NCI-H748 (cell line): ENCODE measurements at regions not wholly inside any gene's neighbourhood (a gene's known extent, or its start where the extent isn't known, plus 50 kb on each side); places are given as distances from the start of the nearest gene placed in this dataset.
"Not testable (repeated sequence)": the region's sequence is repeated elsewhere in the genome, so short reads cannot be mapped to it uniquely, and the experiment has no call there.

Experiments used
- DNase-seq: peaks from one replicate; lab custom pipeline; 2025; ENCODE audit not compliant: unreplicated experiment; lab: John Stamatoyannopoulos, UW

DNA sequence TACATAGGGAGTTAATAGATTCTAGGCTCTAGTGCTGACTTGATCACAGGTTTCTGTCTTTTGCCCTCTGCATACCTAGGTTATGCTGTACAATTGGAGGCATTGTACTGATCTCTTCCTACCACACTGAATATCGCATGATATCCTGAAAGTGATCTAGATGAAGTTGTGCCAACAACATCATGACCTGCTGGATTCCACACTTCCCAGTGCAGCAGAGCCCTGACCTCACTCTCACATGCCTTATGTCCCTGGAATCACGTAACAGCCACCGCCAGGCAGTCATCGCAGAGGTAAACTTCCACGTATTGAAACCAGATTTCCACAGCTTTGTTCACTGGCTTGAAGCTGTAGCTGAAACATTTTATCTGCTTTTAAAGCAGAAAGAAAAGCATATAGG lies 214.0 kb downstream of the ANKRD30B start:
- DNase-seq = no peak

DNA sequence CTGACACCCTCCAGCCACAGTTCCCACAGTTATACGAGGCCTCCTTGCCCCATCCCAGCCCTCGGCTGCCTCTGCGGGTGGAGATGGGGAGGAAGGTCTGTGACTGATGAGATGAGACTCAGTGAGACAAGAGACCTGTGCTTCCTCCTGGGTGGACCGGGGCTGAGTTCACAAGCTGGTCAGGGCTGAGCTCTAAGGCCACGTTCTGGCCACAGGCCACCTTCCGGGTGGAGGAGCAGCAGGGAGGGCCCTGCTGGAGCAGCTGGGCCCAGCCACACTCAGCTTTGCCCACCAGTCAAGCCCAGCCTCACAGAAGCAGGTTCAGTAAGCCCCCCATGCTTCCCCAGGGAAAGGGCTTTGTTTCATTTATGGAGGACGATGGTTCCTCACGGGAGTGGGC lies 214.7 kb downstream of the ANKRD30B start:
- DNase-seq = no peak

GRCh38 chr18:14963246-14963645 lies 215.3 kb downstream of the ANKRD30B start:
- peak; percentile 11 for DNase-seq

GRCh38 chr18:14964002-14964401 lies 216.0 kb downstream of the ANKRD30B start:
- no peak for DNase-seq

DNA sequence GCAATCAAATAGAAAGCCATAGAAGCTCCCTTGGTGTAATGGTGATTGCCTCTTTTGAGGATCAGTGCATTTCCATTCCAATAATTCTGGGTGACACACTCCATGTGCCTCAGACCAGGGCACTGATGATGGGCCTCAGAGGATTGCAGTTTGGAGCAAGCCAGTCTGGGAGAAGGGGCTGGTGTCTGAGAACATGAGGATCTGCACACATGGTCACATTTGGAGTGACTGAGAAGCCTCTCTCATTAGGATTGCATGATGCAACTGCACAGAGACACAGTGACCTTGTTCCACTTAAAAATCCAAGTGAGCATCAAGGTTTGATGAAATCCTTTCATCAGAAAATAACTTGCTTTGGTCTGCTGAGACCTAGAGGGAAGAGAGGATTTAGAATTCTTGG lies 216.4 kb downstream of the ANKRD30B start:
- no peak for DNase-seq

- DNase-seq = not testable (repeated sequence)
Measured at GRCh38 chr18:14964976-14965375, 217.0 kb downstream of the ANKRD30B start.

DNA sequence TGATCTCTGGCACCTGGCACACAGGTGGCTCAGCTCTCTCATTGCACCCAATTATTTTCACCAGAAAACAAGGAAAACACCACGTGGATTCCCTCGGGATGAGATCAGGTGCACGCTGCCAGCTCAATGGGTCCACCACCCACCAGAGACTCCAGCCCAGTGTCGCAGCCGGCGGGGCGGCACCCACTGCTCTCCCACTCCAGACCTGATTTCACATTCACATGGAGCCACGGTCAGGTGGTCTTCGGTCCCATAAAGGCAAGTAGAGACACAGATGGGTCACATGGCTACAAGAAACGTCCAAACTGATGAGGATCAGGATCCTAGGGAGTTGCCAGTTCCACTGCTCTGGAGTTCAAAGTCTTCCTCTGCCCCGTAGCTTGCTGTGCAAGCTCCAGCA lies 217.6 kb downstream of the ANKRD30B start:
- no peak for DNase-seq

DNA sequence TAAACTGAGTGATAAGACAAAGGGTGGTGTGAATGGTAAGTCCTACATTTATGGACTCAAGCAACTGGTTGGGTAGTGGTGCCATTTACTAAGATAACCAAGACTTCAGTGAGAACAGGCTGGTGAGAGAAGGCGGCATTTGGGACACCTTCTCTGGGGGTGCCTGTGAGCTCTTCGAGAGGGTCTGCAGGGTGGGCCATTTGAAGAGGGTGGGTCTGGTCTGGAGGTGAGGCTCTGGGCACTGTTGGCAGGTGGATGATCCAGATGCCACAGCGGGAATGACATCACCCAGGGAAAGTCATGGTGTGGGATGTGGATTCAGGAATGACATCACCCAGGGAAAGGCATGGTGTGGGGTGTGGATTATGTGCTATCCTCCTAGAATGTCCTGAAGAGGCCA lies 219.3 kb downstream of the ANKRD30B start:
- DNase-seq = not testable (repeated sequence)

DNA sequence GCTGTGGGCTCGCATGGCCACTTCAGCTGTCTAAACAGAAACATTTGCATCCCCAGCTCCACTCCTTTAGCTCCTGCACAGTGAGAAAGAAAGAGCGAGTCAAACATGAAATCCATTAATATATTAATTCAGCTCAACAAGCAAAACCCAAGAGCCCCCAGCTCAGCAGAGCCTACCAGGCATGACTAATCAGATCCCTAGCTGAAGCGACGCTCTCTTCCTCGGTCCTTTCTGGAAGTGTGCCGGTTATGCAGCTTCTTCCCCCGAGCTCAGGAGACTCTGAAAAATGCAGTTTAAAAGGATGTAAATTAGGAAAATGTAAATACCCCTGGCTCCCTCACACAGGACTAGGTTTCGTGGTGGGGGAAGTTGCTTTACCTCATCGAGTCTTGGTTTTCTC lies 221.5 kb downstream of the ANKRD30B start:
- DNase-seq = no peak

DNA sequence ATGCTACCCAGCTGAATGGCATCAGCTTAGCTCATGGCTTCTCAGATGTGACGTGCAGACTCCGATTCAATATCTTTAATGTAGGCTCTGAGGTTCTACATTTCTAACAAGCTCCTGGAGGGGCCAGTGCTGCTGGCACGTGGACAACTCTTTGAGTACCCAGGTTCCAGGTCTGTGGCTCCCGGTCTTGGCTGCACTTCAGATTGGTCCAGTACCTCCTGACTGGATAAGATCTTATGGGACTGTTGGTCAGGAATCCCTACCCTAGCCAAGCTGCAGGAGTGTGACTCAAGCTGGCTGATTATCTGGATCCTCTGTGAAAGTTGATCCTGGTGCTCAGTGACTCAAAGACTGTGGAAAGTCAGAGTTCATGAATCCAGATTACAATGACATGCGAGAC lies 222.1 kb downstream of the ANKRD30B start:
- no peak for DNase-seq

DNA sequence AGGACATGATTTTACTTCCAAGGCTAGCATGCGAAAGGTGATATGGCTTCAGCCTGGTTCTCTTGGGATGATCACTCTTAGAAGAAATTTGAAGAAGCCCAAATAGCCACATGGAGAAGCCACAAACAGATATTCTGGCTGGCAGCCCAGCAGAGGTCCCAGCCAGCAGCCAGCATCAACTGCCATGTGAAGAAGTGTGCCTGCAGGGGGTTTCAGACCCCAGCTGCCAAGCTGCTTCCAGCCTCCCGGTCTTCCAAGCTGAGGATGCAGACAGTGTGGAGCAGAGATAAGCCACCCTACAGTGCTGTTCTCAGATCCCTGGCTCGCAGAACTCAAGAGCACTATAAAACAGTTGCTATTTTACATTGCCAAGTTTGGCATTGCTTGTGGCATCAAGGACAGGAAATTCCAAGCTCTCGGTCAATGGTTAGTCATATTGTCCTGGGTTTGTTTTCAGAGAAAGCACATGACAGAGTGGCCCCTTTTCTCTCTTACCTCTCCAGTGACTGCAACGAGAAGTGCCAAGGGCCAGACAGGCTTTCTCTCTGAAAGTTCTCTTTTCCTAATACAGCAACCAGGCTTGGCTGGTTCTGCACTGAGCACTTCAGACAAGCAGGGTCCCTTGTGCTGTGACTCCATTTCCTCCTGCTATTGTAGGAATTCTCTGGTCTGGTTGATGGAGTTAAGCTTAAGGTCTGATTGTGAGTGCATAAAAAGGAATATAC lies 223.7 kb downstream of the ANKRD30B start:
- no peak for DNase-seq

DNA sequence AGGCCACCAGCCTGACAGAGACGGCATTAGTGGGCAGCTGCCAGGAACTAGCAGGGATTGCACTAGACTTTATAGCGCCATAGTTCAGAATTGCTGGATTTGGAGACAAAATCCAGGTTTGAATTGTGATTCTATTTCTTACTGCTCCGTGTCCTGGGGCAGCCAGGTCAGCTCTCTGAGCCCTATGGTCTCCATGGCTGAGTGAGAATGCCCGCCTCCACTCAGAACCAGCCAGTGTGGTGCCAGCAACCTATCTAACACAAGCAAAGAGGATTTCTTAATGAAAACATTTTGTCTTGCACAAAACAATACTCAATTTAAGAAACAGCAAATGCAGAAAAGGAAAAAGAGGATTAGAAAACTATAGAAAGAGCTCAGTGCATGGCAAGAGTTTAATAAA lies 225.4 kb downstream of the ANKRD30B start:
- not testable (repeated sequence) for DNase-seq

DNA sequence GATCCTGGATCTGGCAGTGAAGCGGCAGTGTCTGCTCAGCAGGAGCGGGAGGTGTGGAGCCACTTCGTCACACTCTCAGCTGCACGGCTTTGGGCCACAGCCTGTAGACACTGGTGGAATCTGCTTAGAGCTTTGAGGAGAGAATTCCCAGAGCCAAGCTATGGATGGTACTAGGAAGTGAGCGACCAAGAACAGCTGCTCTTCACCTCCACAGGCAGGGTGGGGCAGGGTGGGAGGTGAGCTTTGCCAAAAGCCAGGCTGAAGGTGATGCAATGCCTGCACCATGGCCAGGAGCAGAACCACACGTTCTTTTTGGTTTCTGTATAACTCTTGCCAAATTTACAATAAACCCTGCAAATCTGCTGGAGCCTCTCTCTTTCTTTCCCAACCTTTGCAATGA lies 226.1 kb downstream of the ANKRD30B start:
- no peak for DNase-seq

- peak; percentile 46 for DNase-seq
Measured at GRCh38 chr18:14974576-14974975, 226.6 kb downstream of the ANKRD30B start.

- DNase-seq = no peak
Measured at GRCh38 chr18:14975431-14975830, 227.5 kb downstream of the ANKRD30B start.

DNA sequence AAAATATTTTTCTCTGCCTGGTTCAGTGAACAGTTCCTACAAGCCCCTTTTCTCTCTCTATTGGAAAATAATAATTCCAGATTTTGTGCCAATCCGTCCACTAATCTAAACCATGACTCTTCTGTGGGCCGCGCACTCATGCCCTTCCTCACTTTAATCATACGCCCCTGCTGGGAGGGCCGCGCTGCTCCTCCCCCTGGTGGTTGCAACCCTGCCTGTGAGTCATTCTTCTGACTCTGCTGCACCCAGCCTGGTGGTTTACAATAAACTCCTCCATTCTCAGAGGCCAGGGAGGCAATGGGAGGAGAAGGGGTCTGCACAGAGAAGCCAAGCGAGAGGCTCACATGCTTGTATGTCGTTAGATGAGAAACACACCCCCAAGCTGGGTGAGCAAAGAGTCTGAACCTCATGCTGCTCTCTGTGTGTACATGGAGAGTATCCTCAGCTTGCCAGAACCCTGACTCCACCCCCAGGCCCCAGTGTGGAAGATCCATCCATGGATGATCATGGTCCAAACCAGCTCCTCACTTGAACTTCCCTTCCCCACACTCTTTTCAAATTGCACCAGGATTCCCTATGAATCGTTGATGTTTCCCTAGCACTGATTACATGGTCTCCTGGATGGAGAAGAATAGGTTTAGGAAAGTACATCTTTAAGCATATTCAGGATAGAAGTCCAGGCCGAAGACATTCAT lies 228.9 kb downstream of the ANKRD30B start:
- DNase-seq = no peak

DNA sequence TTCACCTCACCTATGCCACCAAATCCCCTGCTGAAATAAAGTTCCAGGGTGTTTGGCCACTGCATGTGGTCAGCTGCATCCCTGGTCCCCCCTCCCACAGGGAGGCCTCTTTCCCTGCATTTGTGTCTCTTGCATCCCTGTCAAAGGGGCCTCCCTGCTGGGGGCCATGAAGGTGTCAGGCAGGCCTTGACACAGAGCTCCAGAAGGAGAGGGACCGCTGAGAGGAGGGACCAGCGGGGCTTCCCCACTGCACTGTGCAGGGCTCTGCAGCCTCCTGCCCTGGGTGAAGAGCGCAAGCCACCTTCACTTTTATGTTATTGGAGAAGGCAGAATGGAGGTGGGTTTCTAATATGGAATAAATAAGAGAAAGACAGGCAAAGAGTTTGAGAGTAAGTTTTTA lies 230.2 kb downstream of the ANKRD30B start:
- DNase-seq = no peak

GRCh38 chr18:14978962-14979535 lies 231.1 kb downstream of the ANKRD30B start:
- DNase-seq = peak; percentile 72

DNA sequence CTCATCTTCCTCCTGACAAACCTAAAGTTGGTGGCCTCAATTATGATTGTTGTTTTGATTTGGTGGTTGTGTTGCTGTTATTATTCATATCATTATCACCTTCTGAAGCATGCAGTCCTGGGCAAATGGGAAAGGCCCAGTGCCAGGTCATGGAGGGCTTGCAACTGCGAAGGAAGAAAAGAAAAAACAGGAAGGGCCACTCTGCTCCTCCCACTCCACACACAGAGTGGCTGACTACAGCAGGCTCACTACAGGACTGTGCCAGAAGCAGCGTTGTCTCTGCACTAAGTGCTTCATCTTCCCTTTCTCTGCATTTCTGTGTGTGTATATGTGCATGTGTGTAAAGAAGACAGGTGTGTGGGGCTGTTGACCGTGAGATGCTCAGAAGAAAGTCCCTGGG lies 231.9 kb downstream of the ANKRD30B start:
- no peak for DNase-seq

- not testable (repeated sequence) for DNase-seq
Measured at GRCh38 chr18:14984531-14984930, 236.6 kb downstream of the ANKRD30B start.

DNA sequence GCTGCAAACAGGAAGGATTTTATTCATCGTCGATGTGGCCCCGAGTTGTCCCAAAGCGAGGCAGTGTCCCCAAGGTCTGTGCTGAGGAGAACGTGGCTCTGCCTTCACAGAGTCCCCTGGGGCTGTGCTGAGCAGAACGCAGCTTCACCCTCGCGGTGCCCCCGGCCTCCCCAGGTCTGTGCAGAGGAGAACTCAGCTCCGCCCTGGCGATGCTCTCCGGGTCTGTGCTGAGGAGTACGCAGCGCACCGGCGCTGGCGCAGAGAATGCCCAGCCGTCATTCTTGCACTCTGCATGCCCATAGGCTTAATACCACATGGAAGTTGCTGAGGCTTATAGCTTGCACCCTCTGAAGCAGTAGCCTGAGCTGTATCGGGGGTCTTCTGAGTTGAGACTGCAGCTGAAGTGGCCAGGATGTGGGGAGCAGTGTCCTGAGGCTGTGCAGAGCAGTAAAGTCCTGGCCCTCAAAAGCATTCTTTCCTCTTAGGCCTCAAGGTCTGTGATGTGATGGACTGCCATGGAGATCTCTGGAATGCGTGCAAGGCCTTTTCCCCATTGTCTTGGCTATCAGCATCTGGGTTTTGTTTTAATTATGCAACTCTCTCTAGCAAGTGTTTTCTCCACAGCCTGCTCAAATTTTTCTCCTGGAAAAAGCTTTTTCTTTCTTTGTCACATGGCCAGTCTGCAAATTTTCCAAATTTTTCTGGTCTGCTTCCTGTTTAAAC lies 237.5 kb downstream of the ANKRD30B start:
- not testable (repeated sequence) for DNase-seq

GRCh38 chr18:14987377-14987776 lies 239.4 kb downstream of the ANKRD30B start:
- DNase-seq = not testable (repeated sequence)
